ENCODE measurements at regions not wholly inside any gene's neighbourhood (a gene's known extent, or its start where the extent isn't known, plus 50 kb on each side); places are given as distances from the start of the nearest gene placed in this dataset.

DNA sequence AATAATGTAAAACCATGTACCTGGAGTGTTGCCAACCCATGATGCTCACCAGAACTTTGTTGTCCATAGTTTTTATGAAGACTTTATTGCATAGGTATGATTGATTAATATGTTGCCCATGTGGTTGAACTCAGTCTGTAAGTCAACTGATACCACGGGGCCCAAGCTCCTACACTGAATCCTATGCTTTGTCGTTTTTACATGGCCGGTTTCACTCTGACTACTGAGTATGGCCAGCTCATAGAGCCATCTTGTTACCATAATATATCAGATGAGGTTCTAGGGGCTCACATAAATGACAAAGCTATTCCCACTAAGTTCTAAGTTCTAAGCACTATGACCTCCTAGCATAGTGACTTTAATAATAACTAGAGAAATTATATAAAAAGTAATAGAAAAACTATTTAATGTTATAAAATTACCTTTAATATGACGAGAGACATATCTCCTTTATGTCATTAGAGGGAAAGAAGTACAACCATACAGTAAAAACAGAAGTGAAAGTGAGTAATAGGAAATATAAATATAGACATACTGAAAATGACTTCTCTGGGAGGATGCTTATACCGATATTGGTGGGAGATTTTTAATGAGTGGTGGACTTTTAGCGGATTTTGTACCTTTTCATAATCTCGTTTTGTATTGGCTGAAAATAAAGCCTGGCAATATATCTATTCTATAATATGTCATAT, 983.4 kb upstream of the PRMT6 start:
- TF ChIP-seq, protein P1, sequence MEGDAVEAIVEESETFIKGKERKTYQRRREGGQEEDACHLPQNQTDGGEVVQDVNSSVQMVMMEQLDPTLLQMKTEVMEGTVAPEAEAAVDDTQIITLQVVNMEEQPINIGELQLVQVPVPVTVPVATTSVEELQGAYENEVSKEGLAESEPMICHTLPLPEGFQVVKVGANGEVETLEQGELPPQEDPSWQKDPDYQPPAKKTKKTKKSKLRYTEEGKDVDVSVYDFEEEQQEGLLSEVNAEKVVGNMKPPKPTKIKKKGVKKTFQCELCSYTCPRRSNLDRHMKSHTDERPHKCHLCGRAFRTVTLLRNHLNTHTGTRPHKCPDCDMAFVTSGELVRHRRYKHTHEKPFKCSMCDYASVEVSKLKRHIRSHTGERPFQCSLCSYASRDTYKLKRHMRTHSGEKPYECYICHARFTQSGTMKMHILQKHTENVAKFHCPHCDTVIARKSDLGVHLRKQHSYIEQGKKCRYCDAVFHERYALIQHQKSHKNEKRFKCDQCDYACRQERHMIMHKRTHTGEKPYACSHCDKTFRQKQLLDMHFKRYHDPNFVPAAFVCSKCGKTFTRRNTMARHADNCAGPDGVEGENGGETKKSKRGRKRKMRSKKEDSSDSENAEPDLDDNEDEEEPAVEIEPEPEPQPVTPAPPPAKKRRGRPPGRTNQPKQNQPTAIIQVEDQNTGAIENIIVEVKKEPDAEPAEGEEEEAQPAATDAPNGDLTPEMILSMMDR (IDR thresholded peaks at IDR 0.05) = no peak
- no peak for TF ChIP-seq POLR2A (IDR thresholded peaks at IDR 0.05)
